Immature natural killer cell (primary cell): ENCODE measurements at regions not wholly inside any gene's neighbourhood (a gene's known extent, or its start where the extent isn't known, plus 50 kb on each side); places are given as distances from the start of the nearest gene placed in this dataset.

Experiments
- DNase-seq, 3 donors: peaks; one replicate each; pipeline ENCODE4 v3.0.0; 2022; ENCODE audit warnings: mixed read lengths in 1 of 3
- H3K27ac Mint-ChIP-seq, 6 donors: one replicate each; pipeline ENCODE4 v1.8.0; 2020; ENCODE audit warnings: mixed read lengths in 6 of 6, mild to moderate bottlenecking in 5 of 6, inconsistent platforms in 4 of 6, moderate library complexity in 3 of 6
- H3K27me3 Mint-ChIP-seq, 3 donors: one replicate each; pipeline ENCODE4 v1.8.0; 2020 to 2021; ENCODE audit warnings: low read depth in 3 of 3, mild to moderate bottlenecking in 3 of 3, mixed read lengths in 3 of 3, moderate library complexity in 3 of 3, inconsistent platforms in 1 of 3
- H3K36me3 Mint-ChIP-seq, 3 donors: one replicate each; pipeline ENCODE4 v1.8.0; 2020; ENCODE audit warnings: mixed read lengths in 3 of 3, inconsistent platforms in 2 of 3, mild to moderate bottlenecking in 2 of 3
- H3K4me1 Mint-ChIP-seq, 2 donors: one replicate each; pipeline ENCODE4 v1.8.0; 2020; ENCODE audit warnings: inconsistent platforms in 2 of 2, mild to moderate bottlenecking in 2 of 2, mixed read lengths in 2 of 2, moderate library complexity in 1 of 2
- H3K4me3 Mint-ChIP-seq, 5 donors: one replicate each; pipeline ENCODE4 v1.8.0; 2020; ENCODE audit warnings: mild to moderate bottlenecking in 5 of 5, mixed read lengths in 5 of 5, inconsistent platforms in 3 of 5, moderate library complexity in 3 of 5
- H3K9me3 Mint-ChIP-seq, 6 donors: one replicate each; pipeline ENCODE4 v1.8.0; 2020; ENCODE audit warnings: mild to moderate bottlenecking in 6 of 6, mixed read lengths in 6 of 6, inconsistent platforms in 4 of 6, moderate library complexity in 3 of 6

DNA sequence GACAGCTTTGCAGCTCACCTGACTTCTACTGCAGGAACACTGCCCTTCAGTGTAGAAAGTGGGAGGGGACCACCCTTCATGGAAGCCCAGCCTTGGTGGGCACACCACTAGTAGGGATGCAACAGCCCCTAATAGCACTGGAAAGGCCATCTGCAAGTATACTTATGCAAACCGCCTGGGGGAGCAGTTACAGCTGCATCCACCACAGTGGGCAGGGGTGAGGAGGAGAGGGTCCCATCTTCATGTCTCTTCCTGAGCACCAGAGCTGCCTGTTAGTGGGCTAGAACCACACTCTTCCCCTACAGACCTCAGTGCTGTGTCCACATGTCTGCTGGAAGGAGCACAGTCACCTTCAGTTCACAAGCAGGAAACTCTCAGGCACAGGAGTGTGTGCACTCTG, 66.2 kb upstream of the LHX8 start:
- no peaks in the 10 kb centered on the region for H3K27me3 Mint-ChIP-seq
- H3K36me3 Mint-ChIP-seq = no peaks in the 10 kb centered on the region

DNA sequence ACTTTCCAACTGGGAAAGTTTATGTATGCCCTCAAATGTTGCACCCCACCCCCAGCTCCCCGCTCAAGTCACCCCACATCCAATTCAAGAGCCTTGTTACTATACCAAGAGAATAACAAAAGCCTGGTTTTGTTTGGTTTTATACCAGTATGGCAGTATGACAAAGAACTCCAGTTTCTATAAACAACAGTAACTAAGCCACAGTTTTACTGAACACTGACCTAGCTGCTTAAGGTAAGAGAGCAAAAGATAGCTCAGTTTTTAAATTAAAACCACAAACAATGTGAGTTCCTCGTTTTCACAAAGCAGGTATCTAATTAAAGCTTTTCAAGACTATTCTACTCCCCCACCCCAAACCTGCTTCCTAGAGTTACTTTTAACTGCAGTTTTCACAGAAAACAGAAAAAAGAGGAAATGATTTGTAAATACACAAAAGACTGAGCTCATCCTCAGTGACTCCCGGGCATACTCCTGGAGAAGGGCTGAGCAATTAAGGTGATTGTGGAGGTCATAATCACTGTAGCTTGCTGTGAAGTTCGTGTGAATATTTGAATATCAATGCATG, 59.3 kb upstream of the LHX8 start:
- H3K27me3 Mint-ChIP-seq = no peaks in the 10 kb centered on the region

More for the DNA sequence above, 66.2 kb upstream of the LHX8 start:
- H3K27ac Mint-ChIP-seq = no peak overlapping the region
- no peak for DNase-seq
- peaks cover 9 to 55% (median 16%) of the 10 kb centered on the region in 6 donors for H3K9me3 Mint-ChIP-seq
- H3K4me3 Mint-ChIP-seq = no peak overlapping the region
- no peaks in the 10 kb centered on the region for H3K4me1 Mint-ChIP-seq

DNA sequence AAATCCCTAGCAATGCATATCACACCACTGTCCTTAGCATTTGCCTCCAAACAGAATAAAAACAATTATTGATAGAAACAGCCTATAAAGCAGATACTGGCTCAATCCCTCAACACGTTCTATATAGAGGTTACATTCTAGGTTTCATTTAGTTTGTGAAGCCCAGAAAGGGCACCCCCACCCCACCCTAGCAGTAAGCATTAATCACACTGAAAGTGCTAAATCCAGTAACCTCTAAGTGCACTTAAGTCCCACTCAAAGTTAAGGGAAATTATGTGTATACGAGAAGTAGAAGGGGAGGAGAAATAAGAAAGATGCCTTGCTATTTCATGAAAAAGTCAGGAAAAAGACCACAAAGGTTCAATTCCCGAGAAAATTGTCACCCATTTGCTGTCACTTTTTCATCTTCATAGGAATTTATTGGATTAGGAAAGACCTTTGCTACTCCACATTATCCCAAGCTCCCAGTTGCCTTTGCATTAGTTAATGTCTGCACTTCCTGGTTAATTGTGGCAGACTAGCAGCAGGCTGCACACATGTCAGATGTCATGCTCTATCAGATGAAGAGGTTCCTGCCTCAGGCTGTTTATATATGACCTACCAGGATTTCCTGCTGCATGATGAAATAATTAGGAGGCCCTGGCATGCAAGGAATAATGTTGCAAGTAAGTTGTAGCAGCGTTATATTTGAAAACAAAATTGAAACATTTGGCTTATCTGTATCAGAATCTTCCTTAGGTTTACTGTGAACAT, 54.5 kb upstream of the LHX8 start:
- Mint-ChIP-seq H3K9me3 (peaks cover 4 to 28% (median 12%) of the 10 kb centered on the region in 6 donors), H3K4me1 (no peaks in the 10 kb centered on the region), H3K27ac (no peak overlapping the region), H3K4me3 (no peak overlapping the region), H3K36me3 (no peaks in the 10 kb centered on the region), H3K27me3 (no peaks in the 10 kb centered on the region)
- DNase-seq = no peak

More for the DNA sequence above, 59.3 kb upstream of the LHX8 start:
- Mint-ChIP-seq H3K27ac (no peak overlapping the region), H3K9me3 (peaks cover 7 to 25% (median 12%) of the 10 kb centered on the region in 6 donors), H3K36me3 (no peaks in the 10 kb centered on the region), H3K4me3 (no peak overlapping the region), H3K4me1 (no peaks in the 10 kb centered on the region)
- DNase-seq = no peak

DNA sequence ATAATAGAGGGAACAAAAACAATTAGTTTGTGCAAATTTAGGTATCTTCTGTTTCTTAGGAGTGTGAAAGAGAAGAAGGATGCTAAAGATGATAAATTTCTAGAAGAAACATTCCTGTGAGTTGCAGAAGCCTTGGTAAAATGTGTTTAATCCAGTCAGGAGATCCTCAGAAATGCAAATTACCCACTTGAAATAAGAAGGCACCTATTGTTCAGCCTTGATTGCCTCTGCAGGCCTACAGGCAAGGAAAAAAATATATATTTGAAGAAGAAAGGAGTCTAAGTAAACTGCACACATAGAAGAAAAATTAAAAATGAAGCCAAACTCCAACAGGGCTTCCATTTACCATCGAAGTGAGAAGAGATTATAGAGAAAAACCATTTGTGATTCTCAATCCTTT, 51.0 kb upstream of the LHX8 start:
- no peaks in the 10 kb centered on the region for H3K27me3 Mint-ChIP-seq

DNA sequence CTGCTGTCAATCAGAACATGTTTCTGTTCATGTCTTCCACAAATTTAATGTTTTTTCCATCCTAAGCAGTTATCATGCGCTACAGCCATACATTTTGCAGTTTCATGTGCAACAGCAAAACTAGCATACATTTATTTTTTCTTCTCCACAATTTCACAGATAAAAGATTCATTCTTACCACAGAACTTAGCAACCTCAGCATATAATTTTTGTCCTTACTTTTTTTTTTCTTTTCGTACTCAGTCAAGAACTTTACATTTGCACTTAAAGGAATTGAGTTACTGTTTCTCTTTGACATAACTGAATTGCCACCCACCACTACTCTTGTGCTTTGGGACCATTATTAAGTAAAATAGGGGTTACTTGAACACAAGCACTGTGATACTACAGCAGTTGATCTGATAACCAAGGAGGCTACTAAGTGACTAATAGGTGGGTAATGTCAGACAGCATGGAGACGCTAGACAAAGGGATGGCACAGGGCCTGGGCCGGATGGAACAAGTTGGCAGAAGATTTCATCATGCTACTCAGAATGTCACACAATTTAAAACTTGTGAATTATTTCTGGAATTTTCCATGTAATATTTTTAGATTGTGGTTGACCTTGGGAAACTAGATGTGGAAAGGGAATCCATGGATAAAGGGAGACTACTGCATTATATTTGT, 50.2 kb upstream of the LHX8 start:
- no peaks in the 10 kb centered on the region for H3K27me3 Mint-ChIP-seq
- no peak for DNase-seq
- H3K4me3 Mint-ChIP-seq = no peak overlapping the region
- H3K36me3 Mint-ChIP-seq = no peaks in the 10 kb centered on the region
- peaks cover 2 to 29% (median 12%) of the 10 kb centered on the region in 6 donors for H3K9me3 Mint-ChIP-seq
- no peak overlapping the region for H3K27ac Mint-ChIP-seq
- no peaks in the 10 kb centered on the region for H3K4me1 Mint-ChIP-seq

More for the DNA sequence above, 51.0 kb upstream of the LHX8 start:
- Mint-ChIP-seq H3K9me3 (peaks cover 4 to 33% (median 14%) of the 10 kb centered on the region in 6 donors), H3K4me3 (no peak overlapping the region), H3K27ac (no peak overlapping the region), H3K36me3 (no peaks in the 10 kb centered on the region), H3K4me1 (no peaks in the 10 kb centered on the region)
- DNase-seq = no peak
